ENCODE measurements at regions not wholly inside any gene's neighbourhood (a gene's known extent, or its start where the extent isn't known, plus 50 kb on each side); places are given as distances from the start of the nearest gene placed in this dataset.
"Not testable (repeated sequence)": the region's sequence is repeated elsewhere in the genome, so short reads cannot be mapped to it uniquely, and the experiment has no call there.

DNA sequence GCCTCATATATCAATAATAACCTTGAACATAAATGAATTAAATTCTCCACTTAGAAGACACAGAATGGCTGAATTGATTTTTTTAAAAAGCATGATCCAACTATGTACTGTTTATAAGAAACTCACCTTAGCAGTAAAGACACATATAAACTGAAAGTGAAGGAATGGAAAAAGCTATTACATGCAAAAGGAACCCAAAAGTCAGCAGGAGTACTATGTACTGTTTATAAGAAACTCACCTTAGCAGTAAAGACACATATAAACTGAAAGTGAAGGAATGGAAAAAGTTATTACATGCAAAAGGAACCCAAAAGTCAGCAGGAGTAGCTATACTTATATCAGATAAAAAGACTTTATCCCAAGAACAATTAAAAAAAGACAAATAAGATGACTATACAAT is 204.8 kb downstream of the TMEM161B start:
- Mint-ChIP-seq H3K4me3 (no peak overlapping the region), H3K4me1 (no peaks in the 10 kb centered on the region), H3K27me3 (no peaks in the 10 kb centered on the region), H3K36me3 (ENCODE audit: low read depth) (no peaks in the 10 kb centered on the region), H3K9me3 (no peaks in the 10 kb centered on the region), H3K27ac (no peak overlapping the region)
- DNase-seq: no peak
- ChIA-PET POLR2A (no interaction called here), CTCF (no interaction called here)

- ChIA-PET POLR2A (no interaction called here), CTCF (no interaction called here)
- no peaks in the 10 kb centered on the region for H3K9me3 Mint-ChIP-seq
- no peak overlapping the region for H3K27ac Mint-ChIP-seq
- H3K27me3 Mint-ChIP-seq: no peaks in the 10 kb centered on the region
- H3K4me1 Mint-ChIP-seq: no peaks in the 10 kb centered on the region
- no peaks in the 10 kb centered on the region for H3K36me3 Mint-ChIP-seq (ENCODE audit: low read depth)
- no peak for DNase-seq
- H3K4me3 Mint-ChIP-seq: no peak overlapping the region
These were observed 208.5 kb downstream of the TMEM161B start for GRCh38 chr5:88060194-88060593.

DNA sequence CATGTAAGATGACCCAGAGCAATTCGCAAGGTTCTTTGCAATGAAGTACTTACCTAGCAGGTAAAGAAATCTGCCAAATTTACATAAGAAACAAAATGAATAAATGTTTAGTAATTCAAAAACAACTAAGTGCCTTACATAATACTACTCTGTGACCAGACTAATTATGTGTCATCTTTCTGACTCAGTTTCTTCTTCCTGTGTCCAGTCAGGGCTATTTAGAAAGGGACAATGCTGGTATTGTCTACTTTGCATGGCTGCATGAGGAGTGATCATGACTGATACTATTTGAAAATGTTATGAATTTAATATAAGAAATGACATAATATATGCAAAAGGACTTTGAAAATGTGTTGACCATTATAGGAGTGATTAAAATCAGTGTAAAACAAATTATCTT is 210.0 kb downstream of the TMEM161B start:
- no peaks in the 10 kb centered on the region for H3K9me3 Mint-ChIP-seq
- H3K27me3 Mint-ChIP-seq: no peaks in the 10 kb centered on the region
- DNase-seq: no peak
- H3K36me3 Mint-ChIP-seq (ENCODE audit: low read depth): no peaks in the 10 kb centered on the region
- no peak overlapping the region for H3K27ac Mint-ChIP-seq
- CTCF ChIA-PET: no interaction called here
- H3K4me1 Mint-ChIP-seq: no peaks in the 10 kb centered on the region
- no peak overlapping the region for H3K4me3 Mint-ChIP-seq
- POLR2A ChIA-PET: no interaction called here

DNA sequence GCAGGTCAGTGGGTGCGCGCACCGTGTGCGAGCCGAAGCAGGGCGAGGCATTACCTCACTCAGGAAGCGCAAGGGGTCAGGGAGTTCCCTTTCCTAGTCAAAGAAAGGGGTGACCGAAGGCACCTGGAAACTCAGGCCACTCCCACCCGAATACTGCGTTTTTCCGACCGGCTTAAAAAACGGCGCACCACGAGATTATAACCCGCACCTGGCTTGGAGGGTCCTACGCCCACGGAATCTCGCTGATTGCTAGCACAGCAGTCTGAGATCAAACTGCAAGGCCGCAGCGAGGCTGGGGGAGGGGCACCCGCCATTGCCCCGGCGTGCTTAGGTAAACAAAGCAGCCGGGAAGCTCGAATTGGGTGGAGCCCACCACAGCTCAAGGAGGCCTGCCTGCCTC is 216.2 kb downstream of the TMEM161B start:
- H3K36me3 Mint-ChIP-seq (ENCODE audit: low read depth); H3K4me3 Mint-ChIP-seq; POLR2A ChIA-PET; H3K9me3 Mint-ChIP-seq; CTCF ChIA-PET; H3K27me3 Mint-ChIP-seq; DNase-seq; H3K4me1 Mint-ChIP-seq; H3K27ac Mint-ChIP-seq: not testable (repeated sequence)

GRCh38 chr5:88051148-88051547 is 217.5 kb downstream of the TMEM161B start:
- no peaks in the 10 kb centered on the region for H3K27me3 Mint-ChIP-seq
- ChIA-PET POLR2A (no interaction called here), CTCF (no interaction called here)
- H3K4me3 Mint-ChIP-seq: no peak overlapping the region
- no peaks in the 10 kb centered on the region for H3K9me3 Mint-ChIP-seq
- no peak overlapping the region for H3K27ac Mint-ChIP-seq
- DNase-seq: no peak
- no peaks in the 10 kb centered on the region for H3K4me1 Mint-ChIP-seq
- H3K36me3 Mint-ChIP-seq (ENCODE audit: low read depth): no peaks in the 10 kb centered on the region

DNA sequence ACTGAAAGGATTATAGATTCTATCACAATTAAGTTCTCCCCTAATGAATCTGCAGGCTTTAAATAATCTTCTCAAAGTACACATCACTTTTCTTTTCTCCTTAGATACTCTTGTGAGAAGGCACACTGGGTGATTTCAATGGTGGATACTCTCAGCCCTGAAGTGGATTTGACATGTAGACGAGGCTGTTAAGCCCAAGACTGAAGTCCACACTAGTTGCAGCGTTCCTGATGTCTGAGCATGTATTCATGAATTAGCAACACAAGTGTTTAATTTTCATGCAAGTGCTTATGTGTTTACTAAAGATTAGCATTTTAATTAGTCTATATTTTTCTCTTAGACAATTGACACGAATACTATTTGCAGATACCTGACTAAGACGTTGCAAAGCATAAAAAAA is 218.9 kb downstream of the TMEM161B start:
- no peak overlapping the region for H3K27ac Mint-ChIP-seq
- no peak for DNase-seq
- H3K9me3 Mint-ChIP-seq: no peaks in the 10 kb centered on the region
- H3K4me1 Mint-ChIP-seq: no peaks in the 10 kb centered on the region
- CTCF ChIA-PET: no interaction called here
- H3K36me3 Mint-ChIP-seq (ENCODE audit: low read depth): no peaks in the 10 kb centered on the region
- H3K27me3 Mint-ChIP-seq: no peaks in the 10 kb centered on the region
- POLR2A ChIA-PET: no interaction called here
- H3K4me3 Mint-ChIP-seq: no peak overlapping the region

DNA sequence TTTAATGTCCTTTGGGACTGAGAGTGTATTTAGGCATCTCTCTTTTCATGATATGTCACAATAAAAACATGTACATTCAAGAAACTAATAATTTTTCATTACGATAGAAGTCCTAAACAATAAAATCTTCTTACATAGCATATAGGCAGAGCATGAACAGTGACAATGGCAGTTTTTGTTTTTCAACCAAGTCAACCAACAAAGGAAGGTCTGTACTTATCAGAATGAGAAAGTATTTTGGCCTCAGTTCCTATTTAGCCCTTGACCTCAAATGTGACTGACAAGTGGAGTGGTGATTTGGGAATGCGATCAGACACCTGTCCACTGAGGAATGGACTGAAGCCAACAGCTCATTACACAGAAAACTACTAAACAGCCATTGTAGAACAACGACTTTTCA is 219.5 kb downstream of the TMEM161B start:
- H3K27me3 Mint-ChIP-seq: no peaks in the 10 kb centered on the region

GRCh38 chr5:88045931-88046461 is 222.6 kb downstream of the TMEM161B start:
- Mint-ChIP-seq H3K27ac (no peak overlapping the region), H3K4me1 (no peaks in the 10 kb centered on the region), H3K27me3 (no peaks in the 10 kb centered on the region), H3K9me3 (no peaks in the 10 kb centered on the region), H3K36me3 (ENCODE audit: low read depth) (no peaks in the 10 kb centered on the region), H3K4me3 (no peak overlapping the region)
- CTCF ChIA-PET: no interaction called here
- POLR2A ChIA-PET: no interaction called here
- DNase-seq: no peak

More for the DNA sequence above, 219.5 kb downstream of the TMEM161B start:
- Mint-ChIP-seq H3K4me3 (no peak overlapping the region), H3K36me3 (ENCODE audit: low read depth) (no peaks in the 10 kb centered on the region), H3K9me3 (no peaks in the 10 kb centered on the region), H3K4me1 (no peaks in the 10 kb centered on the region), H3K27ac (no peak overlapping the region)
- POLR2A ChIA-PET: no interaction called here
- DNase-seq: no peak
- CTCF ChIA-PET: no interaction called here

- Mint-ChIP-seq H3K36me3 (ENCODE audit: low read depth) (no peaks in the 10 kb centered on the region), H3K27ac (no peak overlapping the region), H3K9me3 (no peaks in the 10 kb centered on the region), H3K4me3 (no peak overlapping the region), H3K4me1 (no peaks in the 10 kb centered on the region), H3K27me3 (no peaks in the 10 kb centered on the region)
- DNase-seq: no peak
- ChIA-PET POLR2A (no interaction called here), CTCF (no interaction called here)
These were observed 223.5 kb downstream of the TMEM161B start for GRCh38 chr5:88045165-88045564.

DNA sequence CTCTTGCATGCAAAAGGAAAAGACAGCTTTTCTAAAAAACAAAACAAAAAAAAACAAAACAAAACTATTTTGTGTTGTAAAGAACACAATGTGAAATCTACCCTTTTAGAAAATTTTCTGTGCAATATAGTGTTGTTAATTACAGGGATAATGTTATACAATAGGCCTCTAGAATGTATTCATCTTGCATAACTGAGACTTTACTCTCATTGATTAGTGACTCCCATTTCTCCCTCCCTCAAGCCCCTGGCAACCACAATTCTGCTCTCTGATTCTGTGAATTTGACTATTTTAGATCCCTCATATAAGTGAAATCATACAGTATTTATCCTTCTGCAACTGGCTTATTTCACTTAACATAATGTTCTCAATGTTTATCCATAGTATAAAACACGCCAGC is 234.1 kb downstream of the TMEM161B start:
- Mint-ChIP-seq H3K27ac (no peak overlapping the region), H3K4me3 (no peak overlapping the region), H3K27me3 (no peaks in the 10 kb centered on the region), H3K4me1 (no peaks in the 10 kb centered on the region), H3K36me3 (ENCODE audit: low read depth) (no peaks in the 10 kb centered on the region), H3K9me3 (no peaks in the 10 kb centered on the region)
- CTCF ChIA-PET: no interaction called here
- POLR2A ChIA-PET: no interaction called here
- DNase-seq: no peak

DNA sequence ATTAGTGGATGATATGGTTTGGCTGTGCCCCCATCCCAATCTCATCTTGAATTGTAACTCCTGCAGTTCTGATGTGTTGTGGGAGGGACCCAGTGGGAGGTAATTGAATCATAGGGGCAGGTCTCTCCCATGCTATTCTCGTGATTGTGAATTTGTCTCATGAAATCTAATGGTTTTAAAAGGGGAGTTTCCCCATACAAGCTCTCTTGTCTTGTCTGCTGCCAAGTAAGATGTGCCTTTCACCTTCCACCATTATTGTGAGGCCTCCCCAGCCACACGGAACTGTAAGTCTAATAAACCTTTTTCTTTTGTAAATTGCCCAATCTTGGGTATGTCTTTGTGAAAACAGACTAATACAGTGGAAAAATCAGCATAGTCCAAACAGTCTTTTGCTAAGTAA is 235.5 kb downstream of the TMEM161B start:
- H3K27me3 Mint-ChIP-seq: no peaks in the 10 kb centered on the region
- H3K4me1 Mint-ChIP-seq: no peaks in the 10 kb centered on the region
- DNase-seq: no peak
- POLR2A ChIA-PET: no interaction called here
- H3K4me3 Mint-ChIP-seq: no peak overlapping the region
- H3K36me3 Mint-ChIP-seq (ENCODE audit: low read depth): no peaks in the 10 kb centered on the region
- H3K27ac Mint-ChIP-seq: no peak overlapping the region
- CTCF ChIA-PET: no interaction called here
- no peaks in the 10 kb centered on the region for H3K9me3 Mint-ChIP-seq

- POLR2A ChIA-PET: no interaction called here
- no peaks in the 10 kb centered on the region for H3K9me3 Mint-ChIP-seq
- CTCF ChIA-PET: no interaction called here
- H3K27me3 Mint-ChIP-seq: no peaks in the 10 kb centered on the region
- no peak for DNase-seq
- no peaks in the 10 kb centered on the region for H3K4me1 Mint-ChIP-seq
- H3K27ac Mint-ChIP-seq: no peak overlapping the region
- no peaks in the 10 kb centered on the region for H3K36me3 Mint-ChIP-seq (ENCODE audit: low read depth)
- no peak overlapping the region for H3K4me3 Mint-ChIP-seq
These were observed 239.6 kb downstream of the TMEM161B start for GRCh38 chr5:88029011-88029410.

DNA sequence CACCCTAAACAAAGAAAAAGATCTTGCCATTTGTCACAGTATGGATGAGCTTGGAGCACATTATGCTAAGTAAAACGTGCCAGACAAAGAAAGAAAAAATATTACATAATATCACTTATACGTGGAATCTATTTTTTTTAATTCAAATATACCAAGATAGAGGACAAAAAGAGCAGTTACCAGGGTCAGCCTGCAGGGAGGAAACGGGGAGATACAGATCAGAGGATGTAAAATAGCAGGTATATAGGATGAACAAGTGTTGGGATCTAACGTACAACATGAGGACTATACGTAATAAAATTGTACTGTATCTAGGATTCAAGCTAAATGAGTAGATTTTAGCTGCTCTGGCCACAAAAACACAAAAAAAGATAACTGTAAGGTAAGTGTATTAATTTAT is 247.5 kb downstream of the TMEM161B start:
- Mint-ChIP-seq H3K9me3 (no peaks in the 10 kb centered on the region), H3K27ac (no peak overlapping the region), H3K4me1 (no peaks in the 10 kb centered on the region), H3K27me3 (no peaks in the 10 kb centered on the region), H3K4me3 (no peak overlapping the region), H3K36me3 (ENCODE audit: low read depth) (no peaks in the 10 kb centered on the region)
- POLR2A ChIA-PET: no interaction called here
- no peak for DNase-seq
- CTCF ChIA-PET: no interaction called here

DNA sequence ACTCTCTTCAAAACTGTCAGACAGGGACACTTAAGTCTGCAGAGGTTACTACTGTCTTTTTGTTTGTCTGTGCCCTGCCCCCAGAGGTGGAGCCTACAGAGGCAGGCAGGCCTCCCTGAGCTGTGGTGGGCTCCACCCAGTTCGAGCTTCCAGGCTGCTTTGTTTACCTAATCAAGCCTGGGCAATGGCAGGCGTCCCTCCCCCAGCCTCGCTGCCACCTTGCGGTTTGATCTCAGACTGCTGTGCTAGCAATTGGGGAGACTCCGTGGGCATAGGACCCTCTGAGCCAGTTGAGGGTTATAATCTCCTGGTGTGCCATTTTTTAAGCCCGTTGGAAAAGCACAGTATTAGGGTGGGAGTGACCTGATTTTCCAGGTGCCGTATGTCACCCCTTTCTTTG is 253.7 kb downstream of the TMEM161B start:
- CTCF ChIA-PET; H3K4me3 Mint-ChIP-seq; POLR2A ChIA-PET; H3K27me3 Mint-ChIP-seq; H3K36me3 Mint-ChIP-seq (ENCODE audit: low read depth); DNase-seq; H3K9me3 Mint-ChIP-seq; H3K27ac Mint-ChIP-seq; H3K4me1 Mint-ChIP-seq: not testable (repeated sequence)

GRCh38 chr5:88000877-88001276 is 267.8 kb downstream of the TMEM161B start:
- Mint-ChIP-seq H3K27me3 (no peaks in the 10 kb centered on the region), H3K4me3 (no peak overlapping the region), H3K4me1 (no peaks in the 10 kb centered on the region), H3K36me3 (ENCODE audit: low read depth) (no peaks in the 10 kb centered on the region), H3K27ac (no peak overlapping the region), H3K9me3 (peaks cover 10% of the 10 kb centered on the region)
- ChIA-PET CTCF (no interaction called here), POLR2A (no interaction called here)
- DNase-seq: no peak

All from activated CD4-positive, alpha-beta T cell treated with anti-CD3 and anti-CD28 coated beads, Interleukin-2, amount 10 ng/mL, durations not matched to agents 7 days and 5 days (primary cell).